Sigmoid colon (tissue), 4 donors: ENCODE measurements at regions not wholly inside any gene's neighbourhood (a gene's known extent, or its start where the extent isn't known, plus 50 kb on each side); places are given as distances from the start of the nearest gene placed in this dataset.

Experiments
- CTCF ChIP-seq, 4 experiments: fragments of 450-650 bp in 3 of 4; fragments of 200-600 bp in 1 of 4; IDR thresholded peaks; one replicate each; pipeline ENCODE4 v1.5.1; 2016 to 2019; ENCODE audit warnings: antibody characterized with exemption in 4 of 4, mild to moderate bottlenecking in 3 of 4, moderate library complexity in 2 of 4
- EP300 ChIP-seq, 4 donors: sonication (generic); formaldehyde crosslinking; IDR thresholded peaks; one replicate each; pipeline ENCODE4 v1.6.1; 2017; ENCODE audit warnings: antibody characterized with exemption in 4 of 4
- POLR2A ChIP-seq, 2 donors: fragments of 450-650 bp; IDR thresholded peaks; one replicate each; pipeline ENCODE4 v1.6.1; 2016; ENCODE audit warnings: antibody characterized with exemption in 2 of 2, mild to moderate bottlenecking in 2 of 2, moderate library complexity in 2 of 2
- POLR2AphosphoS5 ChIP-seq, 4 donors: sonication (generic); formaldehyde crosslinking; IDR thresholded peaks; one replicate each; pipeline ENCODE4 v1.6.1; 2017; ENCODE audit warnings: antibody characterized with exemption in 4 of 4

GRCh38 chr18:30852541-30852940, 190.0 kb downstream of the DSC3 start:
- TF ChIP-seq CTCF (IDR thresholded peaks at IDR 0.05) (no peak), POLR2A (IDR thresholded peaks at IDR 0.05) (no peak), POLR2AphosphoS5 (IDR thresholded peaks at IDR 0.05) (no peak), EP300 (IDR thresholded peaks at IDR 0.05) (no peak)
